ENCODE measurements at regions not wholly inside any gene's neighbourhood (a gene's known extent, or its start where the extent isn't known, plus 50 kb on each side); places are given as distances from the start of the nearest gene placed in this dataset.

DNA sequence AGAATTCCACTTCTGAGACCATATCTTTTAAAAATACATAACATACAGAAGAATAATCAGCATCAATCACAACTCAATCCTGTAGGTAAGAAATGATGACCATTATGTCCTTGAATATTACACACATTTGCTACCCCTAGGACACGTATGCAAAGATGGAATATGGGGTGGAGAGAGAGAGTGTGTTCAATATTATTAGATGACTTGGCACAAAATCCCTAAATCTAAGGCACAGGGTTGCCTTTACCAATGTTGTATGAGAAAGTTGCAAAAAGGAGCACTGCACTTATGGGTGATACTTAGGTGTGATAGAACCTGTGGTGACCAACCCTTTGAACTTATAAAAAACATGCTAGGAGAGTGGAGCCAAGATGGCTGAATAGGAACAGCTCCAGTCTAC is 326.2 kb upstream of the FSHR start:
- CTCF ChIA-PET, result no interaction called here
- H3K27ac Mint-ChIP-seq, result no peak overlapping the region
- ATAC-seq (no peak), DNase-seq (no peak)
- H3K4me3 Mint-ChIP-seq, result no peak overlapping the region
- no peaks in the 10 kb centered on the region for H3K27me3 Mint-ChIP-seq
- no peaks in the 10 kb centered on the region for H3K36me3 Mint-ChIP-seq (ENCODE audit: low read depth)
- TF ChIP-seq, protein P1, sequence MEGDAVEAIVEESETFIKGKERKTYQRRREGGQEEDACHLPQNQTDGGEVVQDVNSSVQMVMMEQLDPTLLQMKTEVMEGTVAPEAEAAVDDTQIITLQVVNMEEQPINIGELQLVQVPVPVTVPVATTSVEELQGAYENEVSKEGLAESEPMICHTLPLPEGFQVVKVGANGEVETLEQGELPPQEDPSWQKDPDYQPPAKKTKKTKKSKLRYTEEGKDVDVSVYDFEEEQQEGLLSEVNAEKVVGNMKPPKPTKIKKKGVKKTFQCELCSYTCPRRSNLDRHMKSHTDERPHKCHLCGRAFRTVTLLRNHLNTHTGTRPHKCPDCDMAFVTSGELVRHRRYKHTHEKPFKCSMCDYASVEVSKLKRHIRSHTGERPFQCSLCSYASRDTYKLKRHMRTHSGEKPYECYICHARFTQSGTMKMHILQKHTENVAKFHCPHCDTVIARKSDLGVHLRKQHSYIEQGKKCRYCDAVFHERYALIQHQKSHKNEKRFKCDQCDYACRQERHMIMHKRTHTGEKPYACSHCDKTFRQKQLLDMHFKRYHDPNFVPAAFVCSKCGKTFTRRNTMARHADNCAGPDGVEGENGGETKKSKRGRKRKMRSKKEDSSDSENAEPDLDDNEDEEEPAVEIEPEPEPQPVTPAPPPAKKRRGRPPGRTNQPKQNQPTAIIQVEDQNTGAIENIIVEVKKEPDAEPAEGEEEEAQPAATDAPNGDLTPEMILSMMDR (IDR thresholded peaks at IDR 0.05), result no peak
- H3K9me3 Mint-ChIP-seq, result peaks cover 21% of the 10 kb centered on the region
- POLR2A ChIA-PET, result no interaction called here
- H3K4me1 Mint-ChIP-seq (ENCODE audit: low read depth), result no peaks in the 10 kb centered on the region
- intact Hi-C loops (cut with micrococcal nuclease), result no loop called here

- ChIA-PET POLR2A (no interaction called here), CTCF (no interaction called here)
- DNase-seq, result no peak
- intact Hi-C loops (cut with micrococcal nuclease), result no loop called here
- ATAC-seq, result no peak
- no peak overlapping the region for H3K27ac Mint-ChIP-seq
- H3K4me3 Mint-ChIP-seq, result no peak overlapping the region
- no peaks in the 10 kb centered on the region for H3K36me3 Mint-ChIP-seq (ENCODE audit: low read depth)
- TF ChIP-seq, protein P1 (IDR thresholded peaks at IDR 0.05), result no peak
- H3K9me3 Mint-ChIP-seq, result peaks cover 16% of the 10 kb centered on the region
- no peaks in the 10 kb centered on the region for H3K4me1 Mint-ChIP-seq (ENCODE audit: low read depth)
- no peaks in the 10 kb centered on the region for H3K27me3 Mint-ChIP-seq
Observed at GRCh38 chr2:49465157-49465831, 311.0 kb upstream of the FSHR start.

- no peaks in the 10 kb centered on the region for H3K27me3 Mint-ChIP-seq
- H3K4me1 Mint-ChIP-seq (ENCODE audit: low read depth), result no peaks in the 10 kb centered on the region
- peaks cover 11% of the 10 kb centered on the region for H3K9me3 Mint-ChIP-seq
- ATAC-seq, result no peak
- CTCF ChIA-PET, result no interaction called here
- TF ChIP-seq, protein P1 (IDR thresholded peaks at IDR 0.05), result no peak
- POLR2A ChIA-PET, result no interaction called here
- no peak for DNase-seq
- H3K27ac Mint-ChIP-seq, result no peak overlapping the region
- intact Hi-C loops (cut with micrococcal nuclease), result no loop called here
- H3K36me3 Mint-ChIP-seq (ENCODE audit: low read depth), result no peaks in the 10 kb centered on the region
- H3K4me3 Mint-ChIP-seq, result no peak overlapping the region
Observed at GRCh38 chr2:49459314-49459993, 305.1 kb upstream of the FSHR start.

DNA sequence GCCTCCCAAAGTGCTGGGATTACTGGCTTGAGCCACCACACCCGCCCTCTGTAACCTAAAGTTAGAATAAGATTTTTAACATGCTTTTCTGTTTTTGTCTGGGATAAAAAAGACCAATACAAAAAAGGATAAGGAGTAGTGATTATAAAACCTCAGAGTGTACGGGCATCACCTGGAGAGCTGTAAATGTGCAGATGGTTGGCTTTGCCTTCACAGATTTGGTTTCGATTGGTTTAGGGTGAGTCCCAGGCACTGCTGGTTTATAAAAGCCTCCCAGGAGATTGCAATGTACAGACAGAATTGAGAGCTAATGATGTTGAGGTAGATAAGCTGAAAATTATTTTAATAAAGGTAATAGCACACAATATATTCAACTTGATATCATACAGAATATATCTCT is 289.7 kb upstream of the FSHR start:
- ChIA-PET POLR2A (no interaction called here), CTCF (no interaction called here)
- intact Hi-C loops (cut with micrococcal nuclease), result no loop called here
- Mint-ChIP-seq H3K4me3 (no peak overlapping the region), H3K36me3 (ENCODE audit: low read depth) (no peaks in the 10 kb centered on the region), H3K9me3 (peaks cover 7% of the 10 kb centered on the region), H3K27me3 (no peaks in the 10 kb centered on the region), H3K4me1 (ENCODE audit: low read depth) (no peaks in the 10 kb centered on the region), H3K27ac (no peak overlapping the region)
- ATAC-seq (no peak), DNase-seq (no peak)
- TF ChIP-seq, protein P1 (IDR thresholded peaks at IDR 0.05), result no peak

- ATAC-seq (no peak), DNase-seq (no peak)
- TF ChIP-seq, protein P1 (IDR thresholded peaks at IDR 0.05), result no peak
- POLR2A ChIA-PET, result no interaction called here
- Mint-ChIP-seq H3K9me3 (peaks cover 2% of the 10 kb centered on the region), H3K27me3 (no peaks in the 10 kb centered on the region), H3K4me3 (no peak overlapping the region), H3K27ac (no peak overlapping the region), H3K36me3 (ENCODE audit: low read depth) (no peaks in the 10 kb centered on the region), H3K4me1 (ENCODE audit: low read depth) (no peaks in the 10 kb centered on the region)
- intact Hi-C loops (cut with micrococcal nuclease), result no loop called here
- CTCF ChIA-PET, result no interaction called here
Observed at GRCh38 chr2:49426996-49427395, 272.7 kb upstream of the FSHR start.

All from activated CD8-positive, alpha-beta T cell treated with anti-CD3 and anti-CD28 coated beads for 36 hours (primary cell).